NCI-H1930 (cell line): ENCODE measurements at regions not wholly inside any gene's neighbourhood (a gene's known extent, or its start where the extent isn't known, plus 50 kb on each side); places are given as distances from the start of the nearest gene placed in this dataset.
"Not testable (repeated sequence)": the region's sequence is repeated elsewhere in the genome, so short reads cannot be mapped to it uniquely, and the experiment has no call there.

Experiments
- DNase-seq, 2 experiments: peaks; one replicate each; lab custom pipeline; 2025; lab: John Stamatoyannopoulos, UW

GRCh38 chr2:195537811-195538210 is 119.2 kb upstream of the SLC39A10 start:
- no peak for DNase-seq

GRCh38 chr2:195536906-195537305 is 120.1 kb upstream of the SLC39A10 start:
- DNase-seq = no peak

DNA sequence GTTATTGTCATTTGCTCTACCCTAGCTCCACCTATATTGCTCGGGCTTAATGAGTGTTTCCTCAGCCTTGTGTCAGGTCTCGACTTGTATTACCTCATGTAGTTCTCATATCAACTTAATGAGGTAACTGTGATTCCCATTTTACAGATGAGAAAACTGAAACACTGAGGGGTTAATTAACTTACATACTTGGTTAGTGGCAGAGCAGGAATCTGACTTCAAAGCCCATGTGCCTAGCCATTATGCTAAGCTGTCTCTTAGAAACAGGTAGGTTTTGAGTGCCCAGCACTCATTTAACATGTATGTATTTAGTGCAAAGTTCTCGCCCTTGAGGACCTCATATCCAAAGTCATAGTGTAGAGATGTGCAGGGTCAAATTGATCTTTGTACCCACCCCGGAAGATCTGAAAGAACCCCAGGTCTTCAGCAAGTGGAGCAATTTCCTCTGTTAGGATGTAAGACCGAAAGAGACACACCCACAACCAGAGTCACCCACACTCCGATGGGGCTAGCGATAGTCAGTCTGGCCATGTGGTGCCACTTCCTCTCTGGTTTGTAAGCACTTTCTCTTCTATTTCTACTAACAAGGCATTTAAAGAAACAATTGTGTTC is 121.0 kb upstream of the SLC39A10 start:
- no peak for DNase-seq

DNA sequence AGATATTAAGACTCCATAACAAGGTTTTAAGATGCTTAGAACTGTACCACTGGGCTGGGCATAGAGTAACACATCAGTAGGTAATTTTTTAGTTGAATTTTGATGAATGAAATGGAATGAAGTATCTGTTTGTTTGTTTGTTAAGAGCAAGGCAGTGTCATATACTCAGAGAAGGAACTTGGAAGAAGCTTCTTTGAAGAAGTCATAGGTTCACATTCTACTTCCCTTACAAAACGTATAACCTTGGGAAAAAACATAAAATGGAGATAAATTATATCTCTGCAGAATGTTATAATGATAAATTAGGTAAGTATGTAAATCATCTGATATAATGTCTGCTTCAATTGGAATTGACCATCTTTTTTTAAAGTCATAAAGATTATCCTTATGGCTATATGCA is 122.1 kb upstream of the SLC39A10 start:
- no peak for DNase-seq

DNA sequence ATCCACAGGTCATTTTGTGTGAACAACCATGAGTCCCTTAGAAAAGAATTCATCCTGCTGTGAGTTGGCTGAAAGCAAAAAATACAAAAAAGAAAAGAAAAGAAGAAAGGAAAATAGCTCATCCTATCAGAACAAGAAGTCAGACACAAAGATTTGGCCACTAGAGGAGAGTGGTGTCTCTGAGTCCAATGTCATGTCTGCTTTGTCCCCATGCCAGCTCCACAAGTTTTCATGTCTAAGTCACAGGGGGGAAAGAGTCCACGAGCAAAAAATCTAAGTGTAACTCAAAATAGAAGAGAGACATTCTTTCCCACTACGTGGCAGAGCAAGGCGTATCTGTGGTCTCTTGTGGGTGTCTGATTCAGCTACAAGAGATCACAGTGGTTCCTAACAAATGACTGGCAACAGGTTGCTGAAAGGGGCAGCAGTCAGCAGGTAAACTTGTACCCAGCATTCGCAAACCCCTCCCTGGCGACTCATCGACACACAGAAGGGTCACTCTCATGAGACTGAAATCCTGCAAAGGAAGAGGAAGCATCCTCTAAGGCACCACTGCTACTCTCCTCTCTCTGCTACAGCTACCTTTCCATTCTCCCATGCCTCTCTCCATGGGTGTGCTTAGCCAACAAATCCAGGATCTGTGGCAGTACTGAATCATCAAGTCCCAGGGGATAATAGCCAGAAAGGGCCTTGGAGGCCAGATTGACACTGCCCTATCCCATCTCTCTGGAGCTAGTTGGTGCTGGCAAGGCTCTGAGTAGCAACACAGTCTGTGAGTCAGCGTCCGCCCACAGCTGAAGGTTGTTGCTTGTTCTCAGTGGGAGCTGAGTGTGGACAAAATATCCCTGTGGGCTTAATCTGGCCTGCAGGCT is 123.0 kb upstream of the SLC39A10 start:
- DNase-seq = no peak

DNA sequence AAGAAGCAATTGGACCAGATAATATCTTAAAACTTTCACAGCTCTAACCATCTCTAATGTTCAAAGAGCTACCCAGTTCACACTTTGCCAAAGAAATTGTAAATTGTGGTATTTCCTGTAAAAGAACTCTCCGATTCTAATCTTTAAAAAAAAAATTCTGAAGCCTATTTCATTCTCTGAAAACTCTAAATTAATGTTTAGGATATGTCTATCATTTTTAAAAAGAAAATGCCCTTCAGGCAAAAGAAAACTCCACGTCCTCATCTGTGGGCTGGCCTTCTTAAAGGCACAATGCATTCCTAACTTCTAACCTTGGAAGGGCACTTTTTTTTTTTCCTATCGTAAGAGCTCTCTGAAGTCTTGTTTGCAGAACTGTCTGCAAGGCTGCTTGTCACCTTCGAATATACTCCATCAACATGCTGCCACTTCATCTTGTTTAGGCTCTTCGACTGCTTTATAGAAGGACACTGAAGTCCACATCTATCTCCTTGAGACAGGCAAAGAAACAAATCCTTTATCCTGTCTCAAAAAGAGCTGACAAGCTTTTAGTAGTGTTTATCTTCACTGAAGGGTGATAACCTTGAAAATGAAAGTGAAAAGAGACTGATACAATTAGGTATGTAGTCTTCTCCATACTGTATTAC is 124.3 kb upstream of the SLC39A10 start:
- no peak for DNase-seq

GRCh38 chr2:195532255-195532627 is 124.8 kb upstream of the SLC39A10 start:
- DNase-seq = no peak

- DNase-seq = no peak
These were observed 125.3 kb upstream of the SLC39A10 start for GRCh38 chr2:195531754-195532153.

GRCh38 chr2:195523242-195523641 is 133.8 kb upstream of the SLC39A10 start:
- DNase-seq = not testable (repeated sequence)

DNA sequence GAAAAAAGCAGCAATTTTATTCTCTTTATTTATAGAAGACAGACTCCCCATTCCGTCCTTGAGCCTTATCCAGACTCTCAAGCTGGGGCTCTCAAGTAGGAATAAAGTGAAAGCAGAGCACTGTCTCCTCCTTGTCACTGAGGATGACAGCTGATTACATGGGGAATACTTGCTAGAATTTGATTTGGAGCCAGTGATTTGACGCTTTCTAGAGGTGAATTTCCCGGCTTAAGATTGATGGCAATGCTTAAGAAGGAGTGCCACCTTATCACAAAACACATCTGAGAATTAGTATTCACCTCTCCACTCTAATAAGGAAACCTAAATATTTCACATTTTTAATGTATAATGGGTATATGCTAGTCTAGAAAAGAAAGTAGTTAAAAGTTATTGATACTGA is 135.4 kb upstream of the SLC39A10 start:
- DNase-seq = no peak

DNA sequence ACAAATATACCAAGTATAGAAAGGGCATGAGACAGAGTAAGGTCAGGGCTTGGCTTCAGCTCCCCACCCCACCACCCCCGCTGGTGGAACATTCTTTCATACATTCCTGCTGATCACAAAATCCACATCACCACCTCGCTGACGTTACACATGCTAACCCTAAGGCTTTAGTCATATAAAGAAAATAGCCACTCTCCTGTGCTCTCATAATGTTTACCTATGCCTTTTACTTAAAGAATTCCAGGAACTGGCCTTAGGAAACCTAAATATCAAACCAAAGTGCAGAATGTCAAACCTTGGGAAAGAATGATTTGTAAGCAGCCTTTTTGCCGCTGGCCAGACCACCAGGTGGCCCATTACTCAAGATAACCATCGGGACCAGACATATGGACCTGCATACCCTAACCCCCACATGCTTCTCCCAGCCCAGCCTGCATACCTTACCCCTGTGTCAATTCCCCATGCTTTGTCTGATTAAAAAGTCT is 136.3 kb upstream of the SLC39A10 start:
- no peak for DNase-seq

DNA sequence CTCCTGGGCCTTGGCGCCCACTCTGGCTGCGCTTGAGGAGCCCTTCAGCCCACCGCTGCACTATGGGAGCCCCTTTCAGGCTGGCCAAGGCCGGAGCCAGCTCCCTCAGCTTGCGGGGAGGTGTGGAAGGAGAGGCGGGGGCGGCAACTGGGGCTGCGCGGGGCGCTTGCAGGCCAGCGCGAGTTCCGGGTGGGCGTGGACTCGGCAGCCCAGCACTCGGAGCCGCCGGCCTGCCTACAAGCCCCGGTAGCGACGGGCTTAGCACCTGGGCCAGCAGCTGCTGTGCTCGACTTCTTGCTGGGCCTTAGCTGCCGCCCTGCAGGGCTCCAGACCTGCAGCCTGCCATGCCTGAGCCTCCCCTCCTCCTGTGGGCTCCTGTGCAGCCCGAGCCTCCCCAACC is 141.5 kb upstream of the SLC39A10 start:
- no peak for DNase-seq

- DNase-seq = no peak
These were observed 142.7 kb upstream of the SLC39A10 start for GRCh38 chr2:195514365-195514764.

- DNase-seq = no peak
These were observed 143.9 kb upstream of the SLC39A10 start for GRCh38 chr2:195513119-195513518.

GRCh38 chr2:195509551-195509950 is 147.5 kb upstream of the SLC39A10 start:
- no peak for DNase-seq

GRCh38 chr2:195508139-195508455 is 148.9 kb upstream of the SLC39A10 start:
- DNase-seq = no peak

- DNase-seq = no peak
These were observed 149.4 kb upstream of the SLC39A10 start for GRCh38 chr2:195507447-195508138.

- no peak for DNase-seq
These were observed 151.3 kb upstream of the SLC39A10 start for GRCh38 chr2:195505701-195506100.

DNA sequence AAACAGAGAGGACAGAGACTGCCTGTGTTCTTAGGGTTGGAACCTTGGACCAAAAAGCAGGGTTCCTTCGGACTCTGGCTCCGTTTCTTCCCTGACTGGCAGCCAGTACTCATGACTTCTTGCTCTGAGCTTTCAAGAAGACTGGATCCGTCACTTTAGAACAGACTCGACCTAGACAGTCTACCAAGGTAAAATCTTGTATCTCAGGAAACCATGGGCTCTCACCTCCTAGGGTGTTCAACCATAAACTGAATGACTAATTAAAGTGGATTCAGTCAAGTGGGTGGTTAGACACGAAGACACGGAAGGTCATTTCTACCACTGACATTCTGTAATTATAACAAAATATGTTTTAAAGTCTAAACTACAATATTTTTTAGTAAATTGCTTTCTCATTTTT is 153.8 kb upstream of the SLC39A10 start:
- no peak for DNase-seq

DNA sequence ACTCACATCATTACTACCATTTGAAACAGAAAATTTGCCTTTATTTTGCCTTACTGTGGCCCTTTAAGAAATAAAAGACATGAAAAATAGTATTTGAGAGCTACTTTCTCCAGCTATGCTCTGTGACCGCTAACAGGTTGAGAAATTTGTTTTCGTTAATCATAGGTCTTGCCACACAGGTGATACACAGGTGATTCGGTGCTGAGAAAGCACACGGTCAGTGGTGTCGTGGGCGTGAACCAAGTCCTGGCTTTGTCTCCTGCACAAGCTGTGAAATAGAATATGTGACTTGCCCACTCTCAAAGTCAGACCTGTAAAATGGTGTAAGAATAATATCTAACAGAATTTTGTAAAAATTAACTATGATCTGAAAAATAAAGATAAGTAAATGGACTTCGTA is 155.3 kb upstream of the SLC39A10 start:
- no peak for DNase-seq

DNA sequence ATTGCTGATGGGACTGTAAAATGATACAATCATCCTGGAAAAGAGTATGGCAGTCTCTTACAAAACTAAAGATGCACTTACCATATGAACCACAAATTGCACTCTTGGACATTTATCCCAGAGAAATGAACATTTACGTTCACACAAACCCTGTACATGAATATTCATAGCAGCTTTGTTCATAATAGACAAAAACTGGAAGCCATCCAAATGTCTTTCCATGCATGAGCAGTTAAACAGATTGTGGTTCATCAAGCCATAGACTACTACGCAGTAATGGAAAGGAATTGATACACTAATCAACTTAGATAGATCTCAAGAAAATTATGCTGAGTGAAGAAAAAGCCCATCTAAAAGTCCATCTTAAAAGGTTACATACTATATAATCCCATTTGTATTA is 156.1 kb upstream of the SLC39A10 start:
- no peak for DNase-seq

DNA sequence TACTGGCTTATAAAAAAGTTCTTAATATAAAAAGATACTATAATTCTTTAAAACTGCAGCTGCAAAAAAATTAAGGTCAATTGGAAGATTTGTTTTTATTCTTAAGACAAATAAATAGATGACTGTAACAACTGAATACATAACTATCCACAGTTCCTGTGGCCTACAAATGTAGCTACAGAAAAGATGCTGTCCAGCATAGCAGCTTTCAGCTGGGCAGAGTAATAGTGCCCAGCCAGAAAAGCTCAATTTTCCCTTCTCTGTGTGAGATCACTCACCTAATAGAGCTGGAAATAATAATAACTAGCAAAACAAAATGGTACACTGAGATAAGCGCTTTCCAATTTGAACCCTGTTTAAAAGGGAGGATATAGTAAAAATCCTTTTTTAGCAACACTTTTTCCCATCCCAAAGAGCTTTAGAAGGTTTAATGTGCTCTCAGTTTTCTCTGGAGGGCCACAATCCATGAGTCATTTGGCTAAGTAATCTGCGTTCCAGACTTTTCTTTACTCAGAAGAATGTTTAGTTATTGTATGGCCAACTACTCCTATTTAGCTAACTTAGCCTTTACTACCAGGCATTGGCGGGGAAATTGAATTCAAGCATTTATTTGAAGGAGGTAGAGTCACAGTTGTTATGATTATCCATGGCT is 158.1 kb upstream of the SLC39A10 start:
- DNase-seq = no peak
